HL-60 (cell line): ENCODE measurements at regions not wholly inside any gene's neighbourhood (a gene's known extent, or its start where the extent isn't known, plus 50 kb on each side); places are given as distances from the start of the nearest gene placed in this dataset.

Experiments used
- DNase-seq, 2 experiments: peaks; one replicate each; pipeline ENCODE4 v3.0.0-alpha.2; 2010 to 2020; ENCODE audit warnings: low read depth in 1 of 2, low spot score in 1 of 2
- H3K27ac ChIP-seq: fragments of 250-450 bp; sonication (Bioruptor Pico); replicated peaks from 2 replicates; pipeline ENCODE4 v1.5.1; 2020; ENCODE audit warnings: mild to moderate bottlenecking, moderate library complexity
- H3K27me3 ChIP-seq: fragments of 250-450 bp; sonication (Bioruptor Pico); 2 replicates; pipeline ENCODE4 v1.5.1; 2021; ENCODE audit warnings: mild to moderate bottlenecking, moderate library complexity; ENCODE audit not compliant: insufficient read depth, poor library complexity, severe bottlenecking
- H3K4me3 ChIP-seq: replicated peaks from 2 replicates; pipeline ENCODE4 v1.5.1; 2011; ENCODE audit warnings: mild to moderate bottlenecking, control low read depth, low read length; ENCODE audit not compliant: insufficient read depth
- GABPA ChIP-seq: IDR thresholded peaks from 2 replicates; pipeline ENCODE4 v1.6.1; 2012; ENCODE audit warnings: low read depth
- POLR2AphosphoS5 ChIP-seq: IDR thresholded peaks from 2 replicates; pipeline ENCODE4 v1.6.1; 2012; ENCODE audit warnings: low read depth
- SPI1 ChIP-seq: IDR thresholded peaks from 2 replicates; pipeline ENCODE4 v1.6.1; 2012; ENCODE audit warnings: low read depth, mild to moderate bottlenecking, borderline replicate concordance
- TF ChIP-seq, protein P1 (sequence below): IDR thresholded peaks from one replicate; pipeline ENCODE4 v1.5.1; 2011; ENCODE audit warnings: low read length, control low read depth, inconsistent platforms; ENCODE audit not compliant: insufficient read depth
- TF ChIP-seq, protein P2 (sequence below): IDR thresholded peaks from 2 replicates; pipeline ENCODE4 v1.6.1; 2012; ENCODE audit warnings: low read depth; ENCODE audit not compliant: insufficient replicate concordance

DNA sequence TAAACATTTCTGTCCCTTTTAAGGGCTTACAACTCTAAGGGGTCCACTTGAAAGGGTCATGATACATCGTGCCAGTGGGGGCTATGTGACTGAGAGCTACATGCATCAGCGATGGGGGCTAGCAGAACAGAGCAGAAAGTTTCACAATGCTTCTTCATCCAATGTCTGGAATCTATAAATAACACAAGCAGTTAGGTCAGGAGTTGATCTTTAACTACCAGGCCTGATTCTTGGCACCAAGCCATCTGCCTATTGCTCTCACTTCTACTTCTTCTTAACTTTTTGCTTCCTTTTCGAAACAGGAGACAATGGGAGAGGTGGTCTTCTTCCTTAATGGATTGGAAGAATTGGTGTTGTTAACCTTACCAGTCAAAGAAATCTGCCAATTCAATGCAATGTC lies 410.0 kb downstream of the TGFB2 start:
- Histone ChIP-seq H3K4me3 (no peak overlapping the region), H3K27ac (no peak overlapping the region), H3K27me3 (no peaks in the 10 kb centered on the region)
- TF ChIP-seq GABPA (no peak), POLR2AphosphoS5 (no peak)
- TF ChIP-seq, protein P1, sequence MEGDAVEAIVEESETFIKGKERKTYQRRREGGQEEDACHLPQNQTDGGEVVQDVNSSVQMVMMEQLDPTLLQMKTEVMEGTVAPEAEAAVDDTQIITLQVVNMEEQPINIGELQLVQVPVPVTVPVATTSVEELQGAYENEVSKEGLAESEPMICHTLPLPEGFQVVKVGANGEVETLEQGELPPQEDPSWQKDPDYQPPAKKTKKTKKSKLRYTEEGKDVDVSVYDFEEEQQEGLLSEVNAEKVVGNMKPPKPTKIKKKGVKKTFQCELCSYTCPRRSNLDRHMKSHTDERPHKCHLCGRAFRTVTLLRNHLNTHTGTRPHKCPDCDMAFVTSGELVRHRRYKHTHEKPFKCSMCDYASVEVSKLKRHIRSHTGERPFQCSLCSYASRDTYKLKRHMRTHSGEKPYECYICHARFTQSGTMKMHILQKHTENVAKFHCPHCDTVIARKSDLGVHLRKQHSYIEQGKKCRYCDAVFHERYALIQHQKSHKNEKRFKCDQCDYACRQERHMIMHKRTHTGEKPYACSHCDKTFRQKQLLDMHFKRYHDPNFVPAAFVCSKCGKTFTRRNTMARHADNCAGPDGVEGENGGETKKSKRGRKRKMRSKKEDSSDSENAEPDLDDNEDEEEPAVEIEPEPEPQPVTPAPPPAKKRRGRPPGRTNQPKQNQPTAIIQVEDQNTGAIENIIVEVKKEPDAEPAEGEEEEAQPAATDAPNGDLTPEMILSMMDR, result no peak
- TF ChIP-seq, protein P2, sequence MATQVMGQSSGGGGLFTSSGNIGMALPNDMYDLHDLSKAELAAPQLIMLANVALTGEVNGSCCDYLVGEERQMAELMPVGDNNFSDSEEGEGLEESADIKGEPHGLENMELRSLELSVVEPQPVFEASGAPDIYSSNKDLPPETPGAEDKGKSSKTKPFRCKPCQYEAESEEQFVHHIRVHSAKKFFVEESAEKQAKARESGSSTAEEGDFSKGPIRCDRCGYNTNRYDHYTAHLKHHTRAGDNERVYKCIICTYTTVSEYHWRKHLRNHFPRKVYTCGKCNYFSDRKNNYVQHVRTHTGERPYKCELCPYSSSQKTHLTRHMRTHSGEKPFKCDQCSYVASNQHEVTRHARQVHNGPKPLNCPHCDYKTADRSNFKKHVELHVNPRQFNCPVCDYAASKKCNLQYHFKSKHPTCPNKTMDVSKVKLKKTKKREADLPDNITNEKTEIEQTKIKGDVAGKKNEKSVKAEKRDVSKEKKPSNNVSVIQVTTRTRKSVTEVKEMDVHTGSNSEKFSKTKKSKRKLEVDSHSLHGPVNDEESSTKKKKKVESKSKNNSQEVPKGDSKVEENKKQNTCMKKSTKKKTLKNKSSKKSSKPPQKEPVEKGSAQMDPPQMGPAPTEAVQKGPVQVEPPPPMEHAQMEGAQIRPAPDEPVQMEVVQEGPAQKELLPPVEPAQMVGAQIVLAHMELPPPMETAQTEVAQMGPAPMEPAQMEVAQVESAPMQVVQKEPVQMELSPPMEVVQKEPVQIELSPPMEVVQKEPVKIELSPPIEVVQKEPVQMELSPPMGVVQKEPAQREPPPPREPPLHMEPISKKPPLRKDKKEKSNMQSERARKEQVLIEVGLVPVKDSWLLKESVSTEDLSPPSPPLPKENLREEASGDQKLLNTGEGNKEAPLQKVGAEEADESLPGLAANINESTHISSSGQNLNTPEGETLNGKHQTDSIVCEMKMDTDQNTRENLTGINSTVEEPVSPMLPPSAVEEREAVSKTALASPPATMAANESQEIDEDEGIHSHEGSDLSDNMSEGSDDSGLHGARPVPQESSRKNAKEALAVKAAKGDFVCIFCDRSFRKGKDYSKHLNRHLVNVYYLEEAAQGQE, result no peak
- no peak for DNase-seq

DNA sequence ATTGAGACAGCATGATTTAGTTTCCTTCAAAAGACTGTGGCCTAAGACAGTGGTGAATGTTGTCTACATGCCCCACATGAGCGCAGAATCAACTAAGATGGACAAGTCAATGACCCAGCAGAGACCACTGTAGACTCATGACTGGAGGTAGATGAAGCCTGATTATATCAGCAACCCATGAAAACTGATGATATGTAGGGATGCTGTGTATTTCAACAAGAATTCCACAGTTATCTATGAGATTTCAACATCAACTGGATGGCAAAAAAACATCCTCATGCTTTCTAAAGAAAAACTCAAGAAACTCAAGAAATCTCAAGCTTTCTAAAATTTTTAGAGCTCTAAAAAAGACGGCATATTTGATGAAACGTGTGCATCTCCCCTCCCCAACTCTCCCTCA lies 413.9 kb upstream of the LYPLAL1 start:
- no peak overlapping the region for H3K4me3 ChIP-seq
- DNase-seq, result no peak
- TF ChIP-seq GABPA (no peak), SPI1 (no peak), POLR2AphosphoS5 (no peak)
- TF ChIP-seq, protein P2, result no peak
- TF ChIP-seq, protein P1, result no peak
- no peak overlapping the region for H3K27ac ChIP-seq
- no peaks in the 10 kb centered on the region for H3K27me3 ChIP-seq

DNA sequence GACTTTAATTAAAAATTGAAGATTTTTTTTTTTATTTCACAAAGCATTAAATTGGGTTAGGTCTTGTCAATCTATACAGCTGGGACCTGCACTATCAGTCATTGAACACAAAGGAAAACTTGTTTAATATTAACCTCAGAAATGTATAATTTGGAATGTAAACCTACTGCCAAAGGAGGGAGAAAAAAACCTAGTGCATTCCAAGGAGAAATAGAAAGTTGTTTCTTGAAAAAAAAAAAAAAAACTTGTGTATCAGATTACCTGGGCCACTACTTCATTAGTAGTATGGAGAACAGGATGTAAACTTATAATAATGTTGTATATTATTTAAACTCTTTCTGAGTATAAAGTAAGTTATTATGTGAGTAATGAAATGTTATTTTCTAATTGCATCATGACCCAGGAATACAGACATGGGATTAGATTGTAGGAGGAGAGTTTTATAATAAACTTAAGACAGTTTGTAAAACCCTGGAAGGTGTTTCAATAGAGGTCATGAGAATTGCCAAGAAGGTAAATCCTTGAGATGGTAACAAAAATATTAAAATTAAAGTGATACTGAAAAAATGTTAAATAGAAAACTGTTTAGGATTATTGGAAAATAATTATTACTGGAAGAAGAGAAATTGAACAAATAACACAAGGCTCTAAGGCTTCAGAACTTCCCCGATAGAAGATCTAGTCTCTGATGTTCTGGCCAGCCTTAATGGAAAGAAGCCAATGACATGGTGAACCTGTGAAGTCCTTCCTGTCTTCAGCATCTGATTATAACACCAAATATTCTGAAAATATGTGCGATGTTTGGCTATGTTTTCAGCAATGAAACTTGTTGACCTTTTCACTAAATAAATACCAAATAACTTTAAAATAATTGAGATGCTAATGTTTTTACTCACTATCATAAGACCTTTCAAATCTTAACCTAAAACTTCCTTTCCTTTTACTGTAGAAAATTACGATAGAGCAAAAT lies 412.8 kb upstream of the LYPLAL1 start:
- Histone ChIP-seq H3K4me3 (no peak overlapping the region), H3K27ac (no peak overlapping the region), H3K27me3 (no peaks in the 10 kb centered on the region)
- TF ChIP-seq GABPA (no peak), SPI1 (no peak), POLR2AphosphoS5 (no peak)
- TF ChIP-seq, protein P1, result no peak
- TF ChIP-seq, protein P2, result no peak
- DNase-seq, result no peak
